ENCODE measurements at regions not wholly inside any gene's neighbourhood (a gene's known extent, or its start where the extent isn't known, plus 50 kb on each side); places are given as distances from the start of the nearest gene placed in this dataset.

DNA sequence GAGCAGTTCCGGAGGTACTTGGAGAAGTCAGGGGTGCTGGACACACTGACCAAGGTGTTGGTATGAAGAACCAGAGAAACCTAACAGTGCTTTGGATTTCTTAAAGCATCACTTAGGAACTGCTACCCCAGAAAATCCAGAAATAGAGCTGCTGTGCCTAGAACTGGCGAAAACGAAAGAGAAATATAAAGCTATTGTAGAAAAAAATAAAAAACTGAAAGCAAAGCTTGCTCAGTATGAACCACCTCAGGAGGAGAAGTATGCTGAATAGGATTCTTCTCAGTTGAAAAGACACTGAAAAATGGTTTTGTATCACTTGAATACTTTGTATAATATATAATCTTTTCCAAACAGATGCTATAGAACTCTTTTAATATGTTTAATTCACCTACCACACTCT is 106.3 kb upstream of the PMFBP1 start:
- Histone ChIP-seq H3K9ac (ENCODE audit: insufficient read depth in 1 of 2, low read depth in 2 of 2, low read length in 2 of 2) (no peak overlapping the region), H4K20me1 (replicated peaks; ENCODE audit: control insufficient read depth, insufficient read depth, low read length) (no peaks in the 10 kb centered on the region), H3K4me1 (replicated peaks in 1 of 2; ENCODE audit: control insufficient read depth in 2 of 2, insufficient read depth in 2 of 2, low read length in 2 of 2) (no peaks in the 10 kb centered on the region), H3K27ac (ENCODE audit: extremely low read depth, low read depth, low read length) (no peak overlapping the region), H2AFZ (ENCODE audit: low read depth, low read length) (no peak overlapping the region), H3K79me2 (ENCODE audit: control insufficient read depth, insufficient read depth, low read length) (no peaks in the 10 kb centered on the region), H3K4me2 (ENCODE audit: insufficient read depth, low read length) (no peak overlapping the region), H3K27me3 (ENCODE audit: control insufficient read depth in 2 of 2, insufficient read depth in 2 of 2, low read length in 2 of 2) (no peaks in the 10 kb centered on the region), H3K36me3 (ENCODE audit: control insufficient read depth, insufficient read depth, low read length) (no peaks in the 10 kb centered on the region), H3K4me3 (no peak overlapping the region), H3K9me1 (ENCODE audit: control insufficient read depth, insufficient read depth, low read length) (no peaks in the 10 kb centered on the region), H3K9me3 (replicated peaks; ENCODE audit: control insufficient read depth, insufficient read depth, low read depth, low read length) (no peaks in the 10 kb centered on the region)
- in situ Hi-C loops (cut with MboI), result no loop called here
- BruUV-seq (replicated peaks), result no TSS peak
- CTCF ChIA-PET (ENCODE audit: low intra/inter-chr PET ratio), result no interaction called here
- POLR2A ChIA-PET, result interaction anchor here (1.0 to 1.2 kb wide), 2 partner anchors 11 to 18 kb away, joined by 3 to 4 read pairs; no protein-coding TSS in a partner anchor
- FAIRE-seq, result no peak
- DNase-seq (ENCODE audit: extremely low read depth in 1 of 4, low spot score in 3 of 4), result no peak
- ATAC-seq, result no peak
- 0% methylated on average over 3 of the region's 3 CpGs for WGBS (ENCODE audit: insufficient coverage, low coverage, missing lambda C conversion rate)
- intact Hi-C loops (cut with micrococcal nuclease), result no loop called here
- TF ChIP-seq ZNF668 (CRISPR knock-in tag; IDR thresholded peaks at IDR 0.05) (no peak), ARID4B (CRISPR knock-in tag; IDR thresholded peaks at IDR 0.05) (no peak), KAT8 (IDR thresholded peaks at IDR 0.05; ENCODE audit: low read depth) (no peak), KDM1A (IDR thresholded peaks at IDR 0.05) (no peak), KAT2B (IDR thresholded peaks at IDR 0.05; ENCODE audit: low read depth, low read length) (no peak), SRF (CRISPR knock-in tag; IDR thresholded peaks at IDR 0.05) (no peak), PHB2 (IDR thresholded peaks at IDR 0.05; ENCODE audit: low read depth) (no peak), RNF219 (CRISPR knock-in tag; IDR thresholded peaks at IDR 0.05) (no peak), MTA1 (IDR thresholded peaks at IDR 0.05; ENCODE audit: borderline replicate concordance) (no peak), ELK3 (CRISPR knock-in tag; IDR thresholded peaks at IDR 0.05) (no peak), MCM7 (IDR thresholded peaks at IDR 0.05) (no peak)
- TF ChIP-seq, protein P1, sequence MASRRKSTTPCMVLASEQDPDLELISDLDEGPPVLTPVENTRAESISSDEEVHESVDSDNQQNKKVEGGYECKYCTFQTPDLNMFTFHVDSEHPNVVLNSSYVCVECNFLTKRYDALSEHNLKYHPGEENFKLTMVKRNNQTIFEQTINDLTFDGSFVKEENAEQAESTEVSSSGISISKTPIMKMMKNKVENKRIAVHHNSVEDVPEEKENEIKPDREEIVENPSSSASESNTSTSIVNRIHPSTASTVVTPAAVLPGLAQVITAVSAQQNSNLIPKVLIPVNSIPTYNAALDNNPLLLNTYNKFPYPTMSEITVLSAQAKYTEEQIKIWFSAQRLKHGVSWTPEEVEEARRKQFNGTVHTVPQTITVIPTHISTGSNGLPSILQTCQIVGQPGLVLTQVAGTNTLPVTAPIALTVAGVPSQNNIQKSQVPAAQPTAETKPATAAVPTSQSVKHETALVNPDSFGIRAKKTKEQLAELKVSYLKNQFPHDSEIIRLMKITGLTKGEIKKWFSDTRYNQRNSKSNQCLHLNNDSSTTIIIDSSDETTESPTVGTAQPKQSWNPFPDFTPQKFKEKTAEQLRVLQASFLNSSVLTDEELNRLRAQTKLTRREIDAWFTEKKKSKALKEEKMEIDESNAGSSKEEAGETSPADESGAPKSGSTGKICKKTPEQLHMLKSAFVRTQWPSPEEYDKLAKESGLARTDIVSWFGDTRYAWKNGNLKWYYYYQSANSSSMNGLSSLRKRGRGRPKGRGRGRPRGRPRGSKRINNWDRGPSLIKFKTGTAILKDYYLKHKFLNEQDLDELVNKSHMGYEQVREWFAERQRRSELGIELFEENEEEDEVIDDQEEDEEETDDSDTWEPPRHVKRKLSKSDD (conservative IDR thresholded peaks at IDR 0.05; ENCODE audit: low read length), result no peak

All from K562 (cell line).